ENCODE measurements at regions not wholly inside any gene's neighbourhood (a gene's known extent, or its start where the extent isn't known, plus 50 kb on each side); places are given as distances from the start of the nearest gene placed in this dataset.

GRCh38 chr15:87419344-87419743, 837.2 kb downstream of the NTRK3 start:
- H3K36me3 ChIP-seq (ENCODE audit: low read depth), result no peaks in the 10 kb centered on the region
- ChIA-PET CTCF (no interaction called here), POLR2A (ENCODE audit: unreplicated experiment) (no interaction called here)
- DNase-seq, result no peak
- BruUV-seq (replicated peaks), result no TSS peak
- H2AFZ ChIP-seq, result no peak overlapping the region
- no peak overlapping the region for H3K27ac ChIP-seq
- no peaks in the 10 kb centered on the region for H3K27me3 ChIP-seq (ENCODE audit: insufficient read depth, low read depth)
- no peak overlapping the region for H3K4me2 ChIP-seq
- intact Hi-C loops (cut with micrococcal nuclease; ENCODE audit: unreplicated experiment), result no loop called here
- no peak overlapping the region for H3K4me3 ChIP-seq
- H4K20me1 ChIP-seq (ENCODE audit: insufficient read depth), result no peaks in the 10 kb centered on the region
- H3K9me2 ChIP-seq (ENCODE audit: insufficient read depth), result no peaks in the 10 kb centered on the region
- no peaks in the 10 kb centered on the region for H3K4me1 ChIP-seq (replicated peaks; ENCODE audit: insufficient read depth)
- H3K79me2 ChIP-seq (ENCODE audit: low read depth), result no peaks in the 10 kb centered on the region
- TF ChIP-seq CTCF (conservative IDR thresholded peaks at IDR 0.05) (no peak), EZH2 (IDR thresholded peaks at IDR 0.05; ENCODE audit: low read depth) (no peak)
- H3K9me3 ChIP-seq (ENCODE audit: insufficient read depth, low read depth), result no peaks in the 10 kb centered on the region
- no peaks in the 10 kb centered on the region for H3F3A ChIP-seq (ENCODE audit: insufficient read depth, low read depth)

- TF ChIP-seq EZH2 (IDR thresholded peaks at IDR 0.05; ENCODE audit: low read depth) (no peak), CTCF (conservative IDR thresholded peaks at IDR 0.05) (no peak)
- H3K27me3 ChIP-seq (ENCODE audit: insufficient read depth, low read depth), result no peaks in the 10 kb centered on the region
- intact Hi-C loops (cut with micrococcal nuclease; ENCODE audit: unreplicated experiment), result no loop called here
- H3K79me2 ChIP-seq (ENCODE audit: low read depth), result no peaks in the 10 kb centered on the region
- H3K36me3 ChIP-seq (ENCODE audit: low read depth), result no peaks in the 10 kb centered on the region
- no peaks in the 10 kb centered on the region for H3K4me1 ChIP-seq (replicated peaks; ENCODE audit: insufficient read depth)
- no peak overlapping the region for H3K4me2 ChIP-seq
- H3F3A ChIP-seq (ENCODE audit: insufficient read depth, low read depth), result no peaks in the 10 kb centered on the region
- no peak overlapping the region for H3K4me3 ChIP-seq
- CTCF ChIA-PET, result no interaction called here
- no peak for DNase-seq
- POLR2A ChIA-PET (ENCODE audit: unreplicated experiment), result no interaction called here
- H4K20me1 ChIP-seq (ENCODE audit: insufficient read depth), result no peaks in the 10 kb centered on the region
- H2AFZ ChIP-seq, result no peak overlapping the region
- no TSS peak for BruUV-seq (replicated peaks)
- no peaks in the 10 kb centered on the region for H3K9me3 ChIP-seq (ENCODE audit: insufficient read depth, low read depth)
- no peak overlapping the region for H3K27ac ChIP-seq
- H3K9me2 ChIP-seq (ENCODE audit: insufficient read depth), result no peaks in the 10 kb centered on the region
Observed at GRCh38 chr15:87416591-87417257, 839.8 kb downstream of the NTRK3 start.

- no peaks in the 10 kb centered on the region for H3K9me2 ChIP-seq (ENCODE audit: insufficient read depth)
- no peak for TF ChIP-seq CTCF (conservative IDR thresholded peaks at IDR 0.05)
- TF ChIP-seq EZH2 (IDR thresholded peaks at IDR 0.05; ENCODE audit: low read depth), result no peak
- no peaks in the 10 kb centered on the region for H3K27me3 ChIP-seq (ENCODE audit: insufficient read depth, low read depth)
- intact Hi-C loops (cut with micrococcal nuclease; ENCODE audit: unreplicated experiment), result no loop called here
- ChIA-PET CTCF (no interaction called here), POLR2A (ENCODE audit: unreplicated experiment) (no interaction called here)
- DNase-seq, result no peak
- H3K4me2 ChIP-seq, result no peak overlapping the region
- BruUV-seq (replicated peaks), result no TSS peak
- no peak overlapping the region for H3K27ac ChIP-seq
- H3K79me2 ChIP-seq (ENCODE audit: low read depth), result no peaks in the 10 kb centered on the region
- H2AFZ ChIP-seq, result no peak overlapping the region
- no peaks in the 10 kb centered on the region for H3F3A ChIP-seq (ENCODE audit: insufficient read depth, low read depth)
- no peaks in the 10 kb centered on the region for H3K4me1 ChIP-seq (replicated peaks; ENCODE audit: insufficient read depth)
- no peaks in the 10 kb centered on the region for H4K20me1 ChIP-seq (ENCODE audit: insufficient read depth)
- H3K9me3 ChIP-seq (ENCODE audit: insufficient read depth, low read depth), result no peaks in the 10 kb centered on the region
- no peaks in the 10 kb centered on the region for H3K36me3 ChIP-seq (ENCODE audit: low read depth)
- no peak overlapping the region for H3K4me3 ChIP-seq
Observed at GRCh38 chr15:87408902-87409301, 847.6 kb downstream of the NTRK3 start.

Measured in PC-9 (cell line).